ENCODE measurements at regions not wholly inside any gene's neighbourhood (a gene's known extent, or its start where the extent isn't known, plus 50 kb on each side); places are given as distances from the start of the nearest gene placed in this dataset.

DNA sequence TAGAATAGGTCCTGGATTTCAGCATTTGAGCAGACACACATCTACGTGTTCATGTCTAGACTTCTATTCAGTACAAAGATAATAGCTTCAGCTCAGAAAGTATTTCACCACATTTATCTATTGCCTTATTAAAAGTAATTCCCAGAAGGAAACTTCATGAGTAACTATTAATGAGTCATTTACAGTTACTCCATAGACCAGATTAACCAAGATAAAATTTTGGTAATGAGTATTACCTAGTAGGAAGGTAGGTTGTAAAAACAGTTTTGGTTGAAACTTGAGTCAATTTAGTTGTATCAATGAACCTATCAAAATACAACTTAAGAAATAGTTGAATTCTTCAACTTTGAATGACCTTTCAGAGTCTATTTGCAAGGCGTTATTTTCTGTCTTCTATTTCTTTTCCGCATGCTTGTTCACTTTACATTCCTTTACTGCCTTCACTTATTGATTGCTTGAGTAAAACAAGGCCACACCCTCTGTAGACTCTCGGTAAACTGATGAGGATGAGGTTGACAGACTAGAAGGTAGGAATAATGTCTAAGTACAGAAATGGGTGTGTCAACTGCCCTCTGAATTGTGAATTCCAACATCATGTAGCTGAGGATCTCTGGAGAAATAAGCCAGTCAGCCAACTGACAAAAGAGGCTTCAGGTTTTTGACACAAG, 1165.6 kb upstream of the ZEB2 start:
- Histone ChIP-seq H3K4me3 (no peak overlapping the region), H3K27me3 (no peaks in the 10 kb centered on the region), H3K27ac (no peak overlapping the region), H3K9me3 (no peaks in the 10 kb centered on the region), H3K4me1 (ENCODE audit: insufficient read depth) (no peaks in the 10 kb centered on the region), H3K36me3 (no peaks in the 10 kb centered on the region)
- intact Hi-C loops (cut with DNase I) = no loop called here
- 87 to 96% (median 90%) methylated on average over 4 of the region's 4 CpGs for WGBS, 3 donors
- DNase-seq = no peak
- TF ChIP-seq POLR2A (IDR thresholded peaks at IDR 0.05) (no peak), EP300 (IDR thresholded peaks at IDR 0.05) (no peak)
- TF ChIP-seq, protein P1, sequence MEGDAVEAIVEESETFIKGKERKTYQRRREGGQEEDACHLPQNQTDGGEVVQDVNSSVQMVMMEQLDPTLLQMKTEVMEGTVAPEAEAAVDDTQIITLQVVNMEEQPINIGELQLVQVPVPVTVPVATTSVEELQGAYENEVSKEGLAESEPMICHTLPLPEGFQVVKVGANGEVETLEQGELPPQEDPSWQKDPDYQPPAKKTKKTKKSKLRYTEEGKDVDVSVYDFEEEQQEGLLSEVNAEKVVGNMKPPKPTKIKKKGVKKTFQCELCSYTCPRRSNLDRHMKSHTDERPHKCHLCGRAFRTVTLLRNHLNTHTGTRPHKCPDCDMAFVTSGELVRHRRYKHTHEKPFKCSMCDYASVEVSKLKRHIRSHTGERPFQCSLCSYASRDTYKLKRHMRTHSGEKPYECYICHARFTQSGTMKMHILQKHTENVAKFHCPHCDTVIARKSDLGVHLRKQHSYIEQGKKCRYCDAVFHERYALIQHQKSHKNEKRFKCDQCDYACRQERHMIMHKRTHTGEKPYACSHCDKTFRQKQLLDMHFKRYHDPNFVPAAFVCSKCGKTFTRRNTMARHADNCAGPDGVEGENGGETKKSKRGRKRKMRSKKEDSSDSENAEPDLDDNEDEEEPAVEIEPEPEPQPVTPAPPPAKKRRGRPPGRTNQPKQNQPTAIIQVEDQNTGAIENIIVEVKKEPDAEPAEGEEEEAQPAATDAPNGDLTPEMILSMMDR (IDR thresholded peaks at IDR 0.05) = no peak

DNA sequence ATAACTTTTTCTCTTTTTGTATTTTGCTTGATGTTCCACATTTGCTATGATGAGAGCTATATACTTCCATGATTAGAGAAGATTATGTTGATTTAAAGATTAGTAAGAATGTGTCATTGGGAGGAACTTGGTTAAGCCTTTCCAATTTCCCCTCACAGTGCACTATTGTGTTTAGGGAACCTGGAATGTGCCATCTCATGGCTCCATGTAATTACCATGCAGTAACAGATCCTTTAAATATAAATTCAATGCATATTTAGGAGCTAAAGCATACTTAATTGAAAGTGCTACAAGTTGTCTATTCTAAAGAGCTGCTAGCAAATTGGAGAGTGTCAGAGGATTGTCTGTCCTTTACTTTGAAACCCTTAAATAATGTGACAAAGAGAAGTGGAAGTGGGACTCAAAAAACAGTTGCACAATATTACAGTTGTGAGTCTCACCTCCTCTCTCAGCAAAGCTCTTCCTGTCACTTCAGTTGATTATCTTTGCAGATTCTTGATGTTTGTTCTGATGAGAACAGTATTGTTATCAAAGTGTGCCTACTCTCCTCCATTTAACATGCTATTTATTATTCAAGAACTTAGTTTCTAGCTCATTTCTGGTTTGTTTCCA, 1162.7 kb upstream of the ZEB2 start:
- H3K27ac ChIP-seq = no peak overlapping the region
- no peaks in the 10 kb centered on the region for H3K27me3 ChIP-seq
- H3K4me1 ChIP-seq (ENCODE audit: insufficient read depth) = no peaks in the 10 kb centered on the region
- H3K36me3 ChIP-seq = no peaks in the 10 kb centered on the region
- no peak overlapping the region for H3K4me3 ChIP-seq
- intact Hi-C loops (cut with DNase I) = no loop called here
- no peak for TF ChIP-seq EP300 (IDR thresholded peaks at IDR 0.05)
- no peak for TF ChIP-seq POLR2A (IDR thresholded peaks at IDR 0.05)
- TF ChIP-seq, protein P1 (IDR thresholded peaks at IDR 0.05) = no peak
- H3K9me3 ChIP-seq = no peaks in the 10 kb centered on the region
- DNase-seq = no peak

DNA sequence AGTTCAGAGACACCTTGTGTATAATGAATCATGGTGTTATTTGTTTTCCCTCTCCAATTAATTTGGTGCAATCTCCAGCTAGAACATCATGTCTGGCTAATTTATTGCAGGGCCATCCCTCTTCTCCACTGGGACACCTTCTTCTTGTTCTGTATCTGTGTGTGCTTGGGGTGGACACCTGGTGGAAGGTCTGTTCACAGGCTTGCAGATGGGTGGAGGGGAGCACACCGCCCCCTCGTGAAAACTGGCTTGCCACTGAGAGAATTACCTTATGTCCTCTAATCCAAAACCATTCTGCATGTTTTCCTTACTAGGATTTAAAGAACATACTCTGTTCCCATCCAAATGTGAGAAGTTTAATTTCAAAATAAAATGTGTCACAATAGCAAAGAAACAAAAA, 1160.4 kb upstream of the ZEB2 start:
- no peaks in the 10 kb centered on the region for H3K27me3 ChIP-seq
- WGBS, 3 donors = 68 to 82% (median 75%) methylated on average over 2 of the region's 2 CpGs
- H3K36me3 ChIP-seq = no peaks in the 10 kb centered on the region
- H3K9me3 ChIP-seq = no peaks in the 10 kb centered on the region
- TF ChIP-seq EP300 (IDR thresholded peaks at IDR 0.05) = no peak
- TF ChIP-seq, protein P1 (IDR thresholded peaks at IDR 0.05) = no peak
- TF ChIP-seq POLR2A (IDR thresholded peaks at IDR 0.05) = no peak
- intact Hi-C loops (cut with DNase I) = no loop called here
- no peak overlapping the region for H3K4me3 ChIP-seq
- no peak overlapping the region for H3K27ac ChIP-seq
- no peak for DNase-seq
- H3K4me1 ChIP-seq (ENCODE audit: insufficient read depth) = no peaks in the 10 kb centered on the region

DNA sequence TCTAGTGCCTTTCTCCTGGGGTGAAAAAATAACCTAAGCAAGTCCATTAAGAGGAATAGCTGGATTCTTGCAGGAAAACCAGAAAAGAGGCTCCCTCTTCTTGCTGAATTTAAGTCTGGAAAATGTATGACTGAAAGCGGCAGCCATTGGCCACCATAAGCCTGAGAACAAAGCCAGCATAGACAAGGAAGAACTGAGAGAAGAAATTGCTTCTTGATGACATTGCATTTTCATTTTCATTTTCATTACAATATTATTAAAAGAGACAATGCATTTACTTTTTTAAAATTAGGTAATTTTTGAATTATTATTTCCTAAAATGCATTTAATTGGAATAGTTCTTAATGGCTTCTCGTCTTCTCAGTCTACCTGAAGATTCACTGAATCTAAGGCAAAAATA, 1157.5 kb upstream of the ZEB2 start:
- DNase-seq = no peak
- Histone ChIP-seq H3K9me3 (no peaks in the 10 kb centered on the region), H3K27me3 (no peaks in the 10 kb centered on the region), H3K4me3 (no peak overlapping the region), H3K36me3 (no peaks in the 10 kb centered on the region), H3K27ac (no peak overlapping the region), H3K4me1 (ENCODE audit: insufficient read depth) (no peaks in the 10 kb centered on the region)
- 94 to 95% (median 95%) methylated on average over 2 of the region's 2 CpGs for WGBS, 3 donors
- TF ChIP-seq EP300 (IDR thresholded peaks at IDR 0.05) = no peak
- TF ChIP-seq, protein P1 (IDR thresholded peaks at IDR 0.05) = no peak
- no peak for TF ChIP-seq POLR2A (IDR thresholded peaks at IDR 0.05)
- intact Hi-C loops (cut with DNase I) = no loop called here
